Esophagus muscularis mucosa (tissue), 4 donors: ENCODE measurements at regions not wholly inside any gene's neighbourhood (a gene's known extent, or its start where the extent isn't known, plus 50 kb on each side); places are given as distances from the start of the nearest gene placed in this dataset.
A peak's percentile ranks its signal among the peaks of the same experiment; 100 is the strongest.
"Not testable (repeated sequence)": the region's sequence is repeated elsewhere in the genome, so short reads cannot be mapped to it uniquely, and the experiment has no call there.

ENCODE experiments used
- DNase-seq: peaks from one replicate; pipeline ENCODE4 v3.0.0-alpha.2; 2017; ENCODE audit errors: extremely low spot score
- H3K27ac ChIP-seq, 4 donors: fragments of 200-600 bp; sonication (generic); replicated peaks in 1 of 4; 1 replicate in 3 of 4; 2 replicates in 1 of 4; pipeline ENCODE4 v1.5.1; 2016 to 2019; ENCODE audit warnings: mild to moderate bottlenecking in 1 of 4
- H3K27me3 ChIP-seq, 4 donors: fragments of 200-600 bp; sonication (generic); one replicate each; pipeline versions ENCODE4 v1.5.1 to v1.6.0; 2016 to 2019
- H3K36me3 ChIP-seq, 4 donors: fragments of 200-600 bp; sonication (generic); one replicate each; pipeline ENCODE4 v1.5.1; 2016 to 2019
- H3K4me1 ChIP-seq, 4 donors: fragments of 200-600 bp; sonication (generic); one replicate each; pipeline ENCODE4 v1.5.1; 2016 to 2019
- H3K4me3 ChIP-seq, 4 donors: fragments of 200-600 bp; sonication (generic); 1 replicate in 2 of 4; 2 replicates in 2 of 4; pipeline ENCODE4 v1.5.1; 2016 to 2019; ENCODE audit warnings: mild to moderate bottlenecking in 4 of 4, moderate library complexity in 1 of 4
- H3K9me3 ChIP-seq, 4 donors: fragments of 200-600 bp; sonication (generic); 1 replicate in 3 of 4; 2 replicates in 1 of 4; pipeline ENCODE4 v1.5.1; 2016 to 2019
- CTCF ChIP-seq, 3 experiments: fragments of 200-600 bp in 2 of 3; fragments of 450-650 bp in 1 of 3; sonication (generic) in 2 of 3; IDR thresholded peaks; one replicate each; pipeline ENCODE4 v1.5.1; 2017 to 2019; ENCODE audit warnings: antibody characterized with exemption in 3 of 3, mild to moderate bottlenecking in 2 of 3, moderate library complexity in 1 of 3
- EP300 ChIP-seq: sonication (generic); formaldehyde crosslinking; IDR thresholded peaks from one replicate; pipeline ENCODE4 v1.6.1; 2017; ENCODE audit warnings: antibody characterized with exemption
- POLR2A ChIP-seq: fragments of 450-650 bp; IDR thresholded peaks from one replicate; pipeline ENCODE4 v1.6.1; 2017; ENCODE audit warnings: antibody characterized with exemption, moderate library complexity, mild to moderate bottlenecking, low read depth
- POLR2AphosphoS5 ChIP-seq, 2 donors: sonication (generic); formaldehyde crosslinking; IDR thresholded peaks; one replicate each; pipeline ENCODE4 v1.6.1; 2017; ENCODE audit warnings: antibody characterized with exemption in 2 of 2
- WGBS: methylation state at CpG from one replicate; pipeline ENCODE4 v1.1.5; 2018; 5-methylcytosine and 5-hydroxymethylcytosine counted together
- intact Hi-C: fragments of 100-400 bp; cut with DNase I; formaldehyde crosslinking; loops from one replicate; pipeline ENCODE4 v1.15.1; 2023

GRCh38 chr20:30288346-30288745 is 969.1 kb upstream of the DEFB115 start:
- no peak for DNase-seq
- TF ChIP-seq POLR2AphosphoS5 (IDR thresholded peaks at IDR 0.05) (no peak), POLR2A (no peak), EP300 (no peak), CTCF (IDR thresholded peaks at IDR 0.05) (no peak)
- H3K4me3 ChIP-seq, result peak overlapping the region in 2 of 4 donors; percentile 3 to 25
- H3K4me1 ChIP-seq, result peaks cover 0 to 58% (median 30%) of the 10 kb centered on the region in 4 donors
- H3K27me3 ChIP-seq, result no peaks in the 10 kb centered on the region
- H3K9me3 ChIP-seq, result no peaks in the 10 kb centered on the region
- 75% methylated on average over 10 of the region's 10 CpGs for WGBS
- H3K36me3 ChIP-seq, result no peaks in the 10 kb centered on the region
- H3K27ac ChIP-seq, result peak overlapping the region in 3 of 4 donors; percentile 42 to 86 (median 80)
- intact Hi-C loops, result no loop called here

- H3K4me3 ChIP-seq, result peak overlapping the region in 2 of 4 donors; percentile 47 to 50
These were observed 968.4 kb upstream of the DEFB115 start for GRCh38 chr20:30289049-30289448.

GRCh38 chr20:30289711-30290141 is 967.7 kb upstream of the DEFB115 start:
- peaks cover 0 to 46% (median 25%) of the 10 kb centered on the region in 4 donors for H3K4me1 ChIP-seq
- WGBS, result 53% methylated on average over 24 of the region's 27 CpGs

More at GRCh38 chr20:30289049-30289448, 968.4 kb upstream of the DEFB115 start:
- intact Hi-C loops, DNase-seq, H3K36me3 ChIP-seq, H3K9me3 ChIP-seq, H3K27me3 ChIP-seq: not testable (repeated sequence)
- 57% methylated on average over 11 of the region's 11 CpGs for WGBS
- Histone ChIP-seq H3K27ac (peak overlapping the region in 3 of 4 donors; percentile 55 to 86 (median 80)), H3K4me1 (peaks cover 0 to 53% (median 28%) of the 10 kb centered on the region in 4 donors)

GRCh38 chr20:30290361-30291063 is 967.0 kb upstream of the DEFB115 start:
- H3K27me3 ChIP-seq, DNase-seq, intact Hi-C loops, H3K36me3 ChIP-seq, H3K9me3 ChIP-seq: not testable (repeated sequence)
- peak overlapping the region in 3 of 4 donors; percentile 55 to 86 (median 80) for H3K27ac ChIP-seq
- WGBS, result 47% methylated on average over 21 of the region's 27 CpGs
- peaks cover 0 to 41% (median 22%) of the 10 kb centered on the region in 4 donors for H3K4me1 ChIP-seq
- peak overlapping the region in 3 of 4 donors; percentile 41 to 50 (median 47) for H3K4me3 ChIP-seq

More at GRCh38 chr20:30289711-30290141, 967.7 kb upstream of the DEFB115 start:
- H3K9me3 ChIP-seq, DNase-seq, H3K36me3 ChIP-seq, intact Hi-C loops, H3K27me3 ChIP-seq: not testable (repeated sequence)
- Histone ChIP-seq H3K4me3 (peak overlapping the region in 3 of 4 donors; percentile 41 to 50 (median 47)), H3K27ac (peak overlapping the region in 3 of 4 donors; percentile 55 to 86 (median 80))

GRCh38 chr20:30291064-30291379 is 966.4 kb upstream of the DEFB115 start:
- Histone ChIP-seq H3K27ac (peak overlapping the region in 1 of 4 donors; percentile 86), H3K4me1 (peaks cover 0 to 36% (median 20%) of the 10 kb centered on the region in 4 donors)
- H3K36me3 ChIP-seq, H3K9me3 ChIP-seq, H3K4me3 ChIP-seq, H3K27me3 ChIP-seq, DNase-seq, intact Hi-C loops: not testable (repeated sequence)
- WGBS, result 100% methylated on average over 2 of the region's 4 CpGs

GRCh38 chr20:30291686-30292085 is 965.8 kb upstream of the DEFB115 start:
- H3K27me3 ChIP-seq, H3K9me3 ChIP-seq, H3K36me3 ChIP-seq, DNase-seq, H3K27ac ChIP-seq, intact Hi-C loops, H3K4me3 ChIP-seq: not testable (repeated sequence)
- 97% methylated on average over 23 of the region's 32 CpGs for WGBS
- H3K4me1 ChIP-seq, result peaks cover 0 to 32% (median 18%) of the 10 kb centered on the region in 4 donors

- DNase-seq, H3K4me3 ChIP-seq, H3K36me3 ChIP-seq, H3K9me3 ChIP-seq, H3K27ac ChIP-seq, H3K27me3 ChIP-seq, intact Hi-C loops: not testable (repeated sequence)
- peaks cover 0 to 14% (median 10%) of the 10 kb centered on the region in 4 donors for H3K4me1 ChIP-seq
- 54% methylated on average over 1 of the region's 1 CpG for WGBS
These were observed 962.1 kb upstream of the DEFB115 start for GRCh38 chr20:30295396-30295795.

- H3K9me3 ChIP-seq, H3K4me3 ChIP-seq, H3K27ac ChIP-seq, intact Hi-C loops, DNase-seq, H3K27me3 ChIP-seq, H3K36me3 ChIP-seq: not testable (repeated sequence)
- whole genome bisulfite sequencing, result 82% methylated on average over 8 of the region's 9 CpGs
- H3K4me1 ChIP-seq, result peaks cover 0 to 10% (median 8%) of the 10 kb centered on the region in 4 donors
These were observed 961.5 kb upstream of the DEFB115 start for GRCh38 chr20:30295967-30296366.

GRCh38 chr20:30297878-30298595 is 959.4 kb upstream of the DEFB115 start:
- H3K27me3 ChIP-seq, DNase-seq, H3K27ac ChIP-seq, H3K4me3 ChIP-seq, H3K4me1 ChIP-seq, intact Hi-C loops, H3K36me3 ChIP-seq, H3K9me3 ChIP-seq: not testable (repeated sequence)
- 80% methylated on average over 1 of the region's 1 CpG for WGBS

- WGBS, result 14% methylated on average over 4 of the region's 33 CpGs
- H3K9me3 ChIP-seq, H3K36me3 ChIP-seq, intact Hi-C loops, DNase-seq, H3K27me3 ChIP-seq, H3K27ac ChIP-seq, H3K4me1 ChIP-seq: not testable (repeated sequence)
- H3K4me3 ChIP-seq, result peak overlapping the region in 3 of 4 donors; percentile 33 to 38 (median 37)
These were observed 957.2 kb upstream of the DEFB115 start for GRCh38 chr20:30300220-30300642.

GRCh38 chr20:30302786-30303185 is 954.7 kb upstream of the DEFB115 start:
- H3K4me1 ChIP-seq, H3K9me3 ChIP-seq, H3K36me3 ChIP-seq, intact Hi-C loops, H3K27me3 ChIP-seq, H3K27ac ChIP-seq, DNase-seq, H3K4me3 ChIP-seq: not testable (repeated sequence)
